Kidney (tissue), 13 donors: ENCODE measurements at regions not wholly inside any gene's neighbourhood (a gene's known extent, or its start where the extent isn't known, plus 50 kb on each side); places are given as distances from the start of the nearest gene placed in this dataset.

Experiments
- DNase-seq, 5 donors: peaks; one replicate each; pipeline ENCODE4 v3.0.0-alpha.2; 2013 to 2020
- FAIRE-seq: peaks from 2 replicates; lab custom pipeline; 2012; peaks lifted over from hg19 to GRCh38; lab: Jason Lieb, UNC
- H3K27ac ChIP-seq, 2 donors: one replicate each; pipeline ENCODE4 v1.7.0; 2013; ENCODE audit warnings: low read depth in 2 of 2, low read length in 2 of 2, inconsistent platforms in 1 of 2
- H3K27me3 ChIP-seq: one replicate; pipeline ENCODE4 v1.7.1; 2013; ENCODE audit warnings: low read length, inconsistent platforms; ENCODE audit not compliant: control insufficient read depth, insufficient read depth
- H3K36me3 ChIP-seq, 3 donors: one replicate each; pipeline versions ENCODE4 v1.7.0 to v1.7.1; 2013; ENCODE audit warnings: low read length in 3 of 3, control low read depth in 1 of 3, inconsistent platforms in 1 of 3; ENCODE audit not compliant: insufficient read depth in 3 of 3, control insufficient read depth in 2 of 3
- H3K4me1 ChIP-seq, 3 donors: one replicate each; pipeline versions ENCODE4 v1.7.0 to v1.7.1; 2013; ENCODE audit warnings: low read length in 3 of 3, inconsistent platforms in 1 of 3, low read depth in 1 of 3; ENCODE audit not compliant: control insufficient read depth in 2 of 3, insufficient read depth in 2 of 3
- H3K4me3 ChIP-seq, 3 donors: one replicate each; pipeline versions ENCODE4 v1.7.0 to v1.8.1; 2013; ENCODE audit warnings: low read length in 3 of 3, control low read depth in 1 of 3, inconsistent platforms in 1 of 3
- H3K9ac ChIP-seq, 3 donors: one replicate each; pipeline versions ENCODE4 v1.7.0 to v1.7.1; 2013; ENCODE audit warnings: low read length in 3 of 3, control low read depth in 1 of 3, inconsistent platforms in 1 of 3
- H3K9me3 ChIP-seq, 3 donors: one replicate each; pipeline versions ENCODE4 v1.7.0 to v1.7.1; 2013; ENCODE audit warnings: low read length in 3 of 3, control low read depth in 1 of 3, inconsistent platforms in 1 of 3; ENCODE audit not compliant: control insufficient read depth in 2 of 3, insufficient read depth in 1 of 3
- intact Hi-C: fragments of 100-400 bp; cut with DNase I; formaldehyde crosslinking; loops from one replicate; pipeline ENCODE4 v1.11.1; 2022
- TF ChIP-seq, protein P1 (sequence below): IDR thresholded peaks from 3 replicates; pipeline ENCODE4 v1.5.1; 2012; ENCODE audit warnings: mild to moderate bottlenecking, moderate library complexity, borderline replicate concordance; ENCODE audit not compliant: insufficient read depth; ENCODE audit errors: extremely low read depth
- donor health status: control.
- donor health status: control.
- donor health status: control.
- donor health status: control.
- donor health status: control.
- donor health status: DM: yes; HTN: yes; CAD: no.
- donor health status: Normal renal cell carcinoma (clear cell type).

DNA sequence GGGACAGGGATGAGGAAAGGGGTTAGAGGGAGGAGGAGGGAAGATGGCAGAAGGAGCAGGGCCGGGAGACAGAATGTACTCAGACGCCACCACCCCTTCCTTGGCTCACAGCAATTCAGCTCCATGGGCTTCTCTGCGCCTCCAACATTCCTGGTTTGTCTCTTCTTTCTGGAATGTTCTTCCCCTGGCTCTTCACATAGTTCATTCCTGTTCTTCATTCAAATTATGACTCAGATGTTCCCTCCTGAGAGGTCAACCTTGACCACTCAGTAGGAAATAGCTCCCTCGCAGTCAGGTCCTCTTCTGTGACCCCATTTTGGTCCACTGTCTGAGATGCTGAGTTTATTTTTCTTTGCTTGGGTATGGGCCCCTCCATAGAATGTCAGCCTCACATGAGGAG is 203.2 kb downstream of the C1orf94 start:
- FAIRE-seq: no peak
- no peak for DNase-seq
- Histone ChIP-seq H3K36me3 (no peaks in the 10 kb centered on the region), H3K27me3 (no peaks in the 10 kb centered on the region), H3K9me3 (no peaks in the 10 kb centered on the region), H3K4me1 (no peaks in the 10 kb centered on the region), H3K27ac (no peak overlapping the region), H3K4me3 (no peak overlapping the region), H3K9ac (no peak overlapping the region)
- intact Hi-C loops: no loop called here
- TF ChIP-seq, protein P1, sequence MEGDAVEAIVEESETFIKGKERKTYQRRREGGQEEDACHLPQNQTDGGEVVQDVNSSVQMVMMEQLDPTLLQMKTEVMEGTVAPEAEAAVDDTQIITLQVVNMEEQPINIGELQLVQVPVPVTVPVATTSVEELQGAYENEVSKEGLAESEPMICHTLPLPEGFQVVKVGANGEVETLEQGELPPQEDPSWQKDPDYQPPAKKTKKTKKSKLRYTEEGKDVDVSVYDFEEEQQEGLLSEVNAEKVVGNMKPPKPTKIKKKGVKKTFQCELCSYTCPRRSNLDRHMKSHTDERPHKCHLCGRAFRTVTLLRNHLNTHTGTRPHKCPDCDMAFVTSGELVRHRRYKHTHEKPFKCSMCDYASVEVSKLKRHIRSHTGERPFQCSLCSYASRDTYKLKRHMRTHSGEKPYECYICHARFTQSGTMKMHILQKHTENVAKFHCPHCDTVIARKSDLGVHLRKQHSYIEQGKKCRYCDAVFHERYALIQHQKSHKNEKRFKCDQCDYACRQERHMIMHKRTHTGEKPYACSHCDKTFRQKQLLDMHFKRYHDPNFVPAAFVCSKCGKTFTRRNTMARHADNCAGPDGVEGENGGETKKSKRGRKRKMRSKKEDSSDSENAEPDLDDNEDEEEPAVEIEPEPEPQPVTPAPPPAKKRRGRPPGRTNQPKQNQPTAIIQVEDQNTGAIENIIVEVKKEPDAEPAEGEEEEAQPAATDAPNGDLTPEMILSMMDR: no peak

DNA sequence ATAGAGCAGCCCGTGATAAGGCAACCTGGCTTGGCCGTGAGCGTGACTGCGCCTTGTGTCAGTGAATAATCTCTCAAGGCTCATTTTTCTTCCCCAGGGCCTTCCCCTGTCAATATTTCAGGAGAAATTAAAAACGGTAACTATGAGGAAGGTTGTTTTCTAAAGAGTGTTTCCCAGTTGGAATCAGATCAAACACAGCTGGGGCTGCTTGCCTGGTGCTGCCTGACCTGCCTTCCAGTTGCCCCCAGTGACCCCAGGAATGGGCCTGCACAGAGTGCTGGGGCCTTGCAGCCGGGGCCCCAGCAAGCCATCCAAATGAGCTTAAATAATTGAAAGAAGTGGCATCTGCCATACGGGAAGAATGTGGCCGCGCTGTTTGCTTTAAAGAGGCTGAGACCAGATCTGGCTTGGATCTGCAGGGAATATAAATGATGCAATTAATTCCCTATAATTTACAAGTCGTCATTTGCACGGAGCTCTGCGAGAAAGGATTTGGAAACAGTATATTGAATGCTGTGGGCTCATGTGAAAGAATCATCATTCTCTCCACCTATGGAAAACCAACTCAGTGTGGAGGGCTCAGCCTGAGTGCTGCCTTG is 203.9 kb downstream of the C1orf94 start:
- Histone ChIP-seq H3K27ac (no peak overlapping the region), H3K4me3 (no peak overlapping the region), H3K36me3 (no peaks in the 10 kb centered on the region), H3K4me1 (no peaks in the 10 kb centered on the region), H3K9ac (no peak overlapping the region), H3K27me3 (no peaks in the 10 kb centered on the region), H3K9me3 (no peaks in the 10 kb centered on the region)
- DNase-seq (no peak), FAIRE-seq (no peak)
- TF ChIP-seq, protein P1: no peak
- intact Hi-C loops: no loop called here

DNA sequence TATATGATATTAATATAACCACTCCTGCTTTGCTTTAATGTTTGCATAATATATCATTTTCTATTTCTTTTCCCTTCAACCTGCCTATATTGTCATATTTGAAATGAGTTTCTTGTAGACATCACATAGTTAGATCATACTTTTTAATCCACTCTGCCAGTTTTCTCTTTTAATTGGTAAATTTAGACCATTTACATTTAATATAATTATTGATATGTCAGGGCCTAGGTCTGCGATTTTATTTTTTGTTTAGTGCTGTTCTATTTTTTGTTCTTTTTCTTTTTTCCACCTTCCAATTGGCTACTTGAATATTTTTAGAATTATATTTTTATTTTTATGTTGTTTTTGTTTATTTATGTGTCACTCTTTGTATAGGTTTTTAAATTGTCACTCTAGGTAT is 213.3 kb downstream of the C1orf94 start:
- no peak for FAIRE-seq
- TF ChIP-seq, protein P1: no peak

DNA sequence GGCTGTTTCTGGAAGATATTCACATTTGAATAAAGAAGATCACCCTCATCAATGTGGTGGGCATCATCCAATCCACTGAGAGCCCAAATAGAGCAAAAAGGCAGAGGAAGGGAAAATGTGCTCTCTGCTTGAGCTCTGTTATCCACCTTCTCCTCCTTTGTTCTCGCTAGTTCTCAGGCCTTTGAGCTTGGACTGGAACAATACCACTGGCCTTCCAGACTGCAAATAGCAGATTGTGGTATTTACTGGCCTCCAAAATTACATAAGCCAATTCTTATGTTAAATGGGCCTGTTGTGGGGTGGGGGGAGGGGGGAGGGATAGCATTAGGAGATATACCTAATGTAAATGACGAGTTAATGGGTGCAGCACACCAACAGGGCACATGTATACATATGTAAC is 219.3 kb downstream of the C1orf94 start:
- no peaks in the 10 kb centered on the region for H3K27me3 ChIP-seq

More for the DNA sequence above, 213.3 kb downstream of the C1orf94 start:
- Histone ChIP-seq H3K4me1 (no peaks in the 10 kb centered on the region), H3K9me3 (no peaks in the 10 kb centered on the region), H3K36me3 (no peaks in the 10 kb centered on the region), H3K9ac (no peak overlapping the region), H3K27me3 (no peaks in the 10 kb centered on the region), H3K4me3 (no peak overlapping the region), H3K27ac (no peak overlapping the region)
- DNase-seq: no peak
- intact Hi-C loops: no loop called here

More for the DNA sequence above, 219.3 kb downstream of the C1orf94 start:
- Histone ChIP-seq H3K36me3 (no peaks in the 10 kb centered on the region), H3K4me1 (no peaks in the 10 kb centered on the region), H3K9ac (no peak overlapping the region), H3K4me3 (no peak overlapping the region), H3K27ac (no peak overlapping the region), H3K9me3 (no peaks in the 10 kb centered on the region)
- no peak for DNase-seq
- no peak for FAIRE-seq
- intact Hi-C loops: no loop called here
- TF ChIP-seq, protein P1: no peak
